GM19043 (cell line): ENCODE measurements at regions not wholly inside any gene's neighbourhood (a gene's known extent, or its start where the extent isn't known, plus 50 kb on each side); places are given as distances from the start of the nearest gene placed in this dataset.
"Not testable (repeated sequence)": the region's sequence is repeated elsewhere in the genome, so short reads cannot be mapped to it uniquely, and the experiment has no call there.

ENCODE experiments used
- ATAC-seq: cut with Tn5 transposase; IDR thresholded peaks from one replicate; pipeline ENCODE4 v1.9.1; 2021; ENCODE audit warnings: low read depth; ENCODE audit not compliant: unreplicated experiment

- ATAC-seq: no peak
These were observed 325.4 kb upstream of the MEF2C start for GRCh38 chr5:89208392-89208791.

- no peak for ATAC-seq
These were observed 321.8 kb upstream of the MEF2C start for GRCh38 chr5:89204756-89205155.

- ATAC-seq: no peak
These were observed 320.6 kb upstream of the MEF2C start for GRCh38 chr5:89203611-89204010.

- no peak for ATAC-seq
These were observed 317.9 kb upstream of the MEF2C start for GRCh38 chr5:89200899-89201298.

GRCh38 chr5:89199306-89199705 is 316.3 kb upstream of the MEF2C start:
- no peak for ATAC-seq

GRCh38 chr5:89191374-89191773 is 308.4 kb upstream of the MEF2C start:
- ATAC-seq: no peak

- ATAC-seq: no peak
These were observed 307.7 kb upstream of the MEF2C start for GRCh38 chr5:89190515-89191265.

- ATAC-seq: no peak
These were observed 305.0 kb upstream of the MEF2C start for GRCh38 chr5:89187883-89188465.

GRCh38 chr5:89187268-89187667 is 304.3 kb upstream of the MEF2C start:
- no peak for ATAC-seq

- ATAC-seq: no peak
These were observed 298.6 kb upstream of the MEF2C start for GRCh38 chr5:89181546-89181945.

- ATAC-seq: no peak
These were observed 296.7 kb upstream of the MEF2C start for GRCh38 chr5:89179731-89180130.

GRCh38 chr5:89178541-89178940 is 295.6 kb upstream of the MEF2C start:
- ATAC-seq: no peak

- ATAC-seq: no peak
These were observed 290.5 kb upstream of the MEF2C start for GRCh38 chr5:89173528-89173927.

GRCh38 chr5:89168766-89169165 is 285.8 kb upstream of the MEF2C start:
- ATAC-seq: no peak

GRCh38 chr5:89164703-89165102 is 281.7 kb upstream of the MEF2C start:
- ATAC-seq: not testable (repeated sequence)

- ATAC-seq: no peak
These were observed 273.2 kb upstream of the MEF2C start for GRCh38 chr5:89156226-89156625.

GRCh38 chr5:89147031-89147430 is 264.0 kb upstream of the MEF2C start:
- ATAC-seq: no peak

- ATAC-seq: no peak
These were observed 254.2 kb upstream of the MEF2C start for GRCh38 chr5:89137148-89137547.

- ATAC-seq: no peak
These were observed 251.0 kb upstream of the MEF2C start for GRCh38 chr5:89133975-89134374.

- no peak for ATAC-seq
These were observed 250.1 kb upstream of the MEF2C start for GRCh38 chr5:89133129-89133528.

GRCh38 chr5:89130851-89131250 is 247.9 kb upstream of the MEF2C start:
- ATAC-seq: no peak

GRCh38 chr5:89129941-89130340 is 247.0 kb upstream of the MEF2C start:
- no peak for ATAC-seq
